ENCODE measurements at regions not wholly inside any gene's neighbourhood (a gene's known extent, or its start where the extent isn't known, plus 50 kb on each side); places are given as distances from the start of the nearest gene placed in this dataset.

DNA sequence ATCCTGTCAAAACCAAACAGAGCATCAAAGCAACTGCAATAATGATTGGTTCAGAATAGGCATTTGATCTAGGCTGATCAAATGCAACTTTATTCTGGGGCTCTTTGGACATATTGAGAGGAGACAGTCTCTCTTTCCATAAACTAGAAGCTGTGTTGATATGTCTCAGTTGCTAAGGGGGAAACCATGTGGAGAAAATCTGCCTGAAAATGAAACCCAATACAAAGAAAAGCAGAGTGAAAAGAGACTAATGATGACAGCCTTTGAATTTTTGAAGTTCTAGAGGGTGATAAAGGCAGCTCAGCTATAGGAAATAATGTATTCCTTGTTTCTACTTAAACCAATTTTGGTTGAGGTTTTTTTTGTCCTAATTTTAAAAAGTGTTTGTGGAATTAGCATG lies 941.8 kb upstream of the POT1 start:
- no peaks in the 10 kb centered on the region for H3K4me1 ChIP-seq (ENCODE audit: low read depth)
- H3K36me3 ChIP-seq (ENCODE audit: low read depth) = no peaks in the 10 kb centered on the region
- ATAC-seq (no peak), DNase-seq (no peak)
- TF ChIP-seq, protein P1, sequence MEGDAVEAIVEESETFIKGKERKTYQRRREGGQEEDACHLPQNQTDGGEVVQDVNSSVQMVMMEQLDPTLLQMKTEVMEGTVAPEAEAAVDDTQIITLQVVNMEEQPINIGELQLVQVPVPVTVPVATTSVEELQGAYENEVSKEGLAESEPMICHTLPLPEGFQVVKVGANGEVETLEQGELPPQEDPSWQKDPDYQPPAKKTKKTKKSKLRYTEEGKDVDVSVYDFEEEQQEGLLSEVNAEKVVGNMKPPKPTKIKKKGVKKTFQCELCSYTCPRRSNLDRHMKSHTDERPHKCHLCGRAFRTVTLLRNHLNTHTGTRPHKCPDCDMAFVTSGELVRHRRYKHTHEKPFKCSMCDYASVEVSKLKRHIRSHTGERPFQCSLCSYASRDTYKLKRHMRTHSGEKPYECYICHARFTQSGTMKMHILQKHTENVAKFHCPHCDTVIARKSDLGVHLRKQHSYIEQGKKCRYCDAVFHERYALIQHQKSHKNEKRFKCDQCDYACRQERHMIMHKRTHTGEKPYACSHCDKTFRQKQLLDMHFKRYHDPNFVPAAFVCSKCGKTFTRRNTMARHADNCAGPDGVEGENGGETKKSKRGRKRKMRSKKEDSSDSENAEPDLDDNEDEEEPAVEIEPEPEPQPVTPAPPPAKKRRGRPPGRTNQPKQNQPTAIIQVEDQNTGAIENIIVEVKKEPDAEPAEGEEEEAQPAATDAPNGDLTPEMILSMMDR (IDR thresholded peaks at IDR 0.05) = no peak
- H3K4me3 ChIP-seq = no peak overlapping the region
- H3K9me3 ChIP-seq = peaks cover 6% of the 10 kb centered on the region
- intact Hi-C loops (cut with DNase I, micrococcal nuclease) = no loop called here

DNA sequence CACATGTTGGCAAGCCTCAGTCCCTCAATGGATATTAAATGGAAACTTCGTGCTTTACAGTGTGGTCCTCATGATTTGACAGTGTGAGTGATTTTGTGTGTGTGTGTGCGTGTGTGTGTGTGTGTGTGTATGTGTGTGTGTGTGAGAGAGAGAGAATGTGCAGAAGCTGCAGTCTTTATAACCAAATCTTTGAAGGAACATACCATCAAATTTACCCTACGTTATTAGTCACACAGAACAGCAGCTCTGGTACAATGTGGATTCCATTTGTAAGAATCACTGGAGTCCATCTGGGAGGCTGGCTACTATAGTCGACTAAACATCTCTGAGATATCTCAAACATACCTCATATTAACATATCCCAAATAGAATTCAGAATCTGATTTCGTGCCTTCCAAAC lies 928.0 kb upstream of the POT1 start:
- H3K9me3 ChIP-seq = no peaks in the 10 kb centered on the region
- intact Hi-C loops (cut with DNase I, micrococcal nuclease) = no loop called here
- H3K4me3 ChIP-seq = no peak overlapping the region
- no peaks in the 10 kb centered on the region for H3K36me3 ChIP-seq (ENCODE audit: low read depth)
- DNase-seq = no peak
- no peaks in the 10 kb centered on the region for H3K4me1 ChIP-seq (ENCODE audit: low read depth)
- TF ChIP-seq, protein P1 (IDR thresholded peaks at IDR 0.05) = no peak
- no peak for ATAC-seq

DNA sequence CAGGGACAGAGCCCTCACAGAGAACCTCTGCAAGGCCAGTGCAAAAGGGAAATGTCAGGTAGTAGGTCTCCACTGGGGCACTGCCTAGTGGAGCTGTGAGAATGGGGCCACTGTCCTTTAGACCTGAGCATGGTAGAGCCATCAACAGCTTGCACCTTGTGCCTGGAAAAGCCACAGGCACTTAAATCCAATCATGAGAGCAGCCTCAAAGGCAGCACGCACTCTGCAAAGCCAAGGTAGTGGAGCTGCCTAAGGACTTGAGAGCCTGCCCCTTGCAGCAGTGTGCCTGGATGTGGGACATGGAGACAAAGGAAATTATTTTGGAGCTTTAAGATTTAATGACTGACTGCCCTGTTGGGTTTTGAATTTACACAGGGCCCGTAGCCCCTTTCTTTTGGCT lies 918.5 kb upstream of the POT1 start:
- H3K4me1 ChIP-seq (ENCODE audit: low read depth) = no peaks in the 10 kb centered on the region
- intact Hi-C loops (cut with DNase I, micrococcal nuclease) = no loop called here
- TF ChIP-seq, protein P1 (IDR thresholded peaks at IDR 0.05) = no peak
- H3K36me3 ChIP-seq (ENCODE audit: low read depth) = no peaks in the 10 kb centered on the region
- H3K4me3 ChIP-seq = no peak overlapping the region
- H3K9me3 ChIP-seq = peaks cover 20% of the 10 kb centered on the region
- no peak for ATAC-seq
- DNase-seq = no peak

DNA sequence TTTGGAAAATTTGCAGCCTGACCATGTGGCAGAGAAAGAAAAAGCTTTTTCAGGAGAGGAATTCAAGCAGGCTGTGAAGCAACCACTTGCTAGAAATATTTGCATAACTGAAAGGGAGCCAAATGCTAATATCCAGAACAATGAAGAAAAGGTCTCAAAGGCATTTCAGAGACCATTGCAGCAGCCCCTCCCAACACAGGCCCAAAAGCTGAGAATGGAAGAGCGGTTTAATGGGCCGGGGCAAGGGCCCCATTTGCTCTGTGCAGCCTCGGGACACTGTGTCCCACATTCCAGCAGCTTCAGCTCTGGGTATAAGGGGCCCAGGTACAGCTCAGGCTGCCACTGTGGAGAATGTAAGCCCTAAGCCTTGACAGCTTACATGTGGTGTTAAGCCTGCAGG lies 918.1 kb upstream of the POT1 start:
- TF ChIP-seq, protein P1 (IDR thresholded peaks at IDR 0.05) = no peak
- intact Hi-C loops (cut with DNase I, micrococcal nuclease) = no loop called here
- Histone ChIP-seq H3K9me3 (peaks cover 20% of the 10 kb centered on the region), H3K4me1 (ENCODE audit: low read depth) (no peaks in the 10 kb centered on the region), H3K36me3 (ENCODE audit: low read depth) (no peaks in the 10 kb centered on the region), H3K4me3 (no peak overlapping the region)
- DNase-seq = no peak
- no peak for ATAC-seq

DNA sequence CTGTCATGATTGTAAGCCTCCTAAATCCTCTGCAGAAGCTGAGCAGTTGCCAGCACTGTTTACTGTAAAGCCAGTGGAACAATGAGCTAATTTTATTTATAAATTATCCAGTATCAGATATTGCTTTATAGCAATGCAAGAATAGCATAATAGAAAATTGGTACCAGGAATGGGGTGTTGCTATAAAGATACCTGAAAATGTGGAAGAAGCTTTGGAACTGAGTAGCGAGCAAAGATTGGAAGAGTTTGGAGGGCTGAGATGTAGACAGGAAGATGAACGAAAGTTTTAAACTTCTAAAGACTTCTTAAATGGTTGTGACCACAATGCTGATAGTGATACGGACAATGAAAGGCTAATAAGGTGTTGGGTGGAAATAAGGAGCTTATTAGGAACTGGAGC lies 917.4 kb upstream of the POT1 start:
- no peaks in the 10 kb centered on the region for H3K36me3 ChIP-seq (ENCODE audit: low read depth)
- no peaks in the 10 kb centered on the region for H3K4me1 ChIP-seq (ENCODE audit: low read depth)
- no peak for ATAC-seq
- intact Hi-C loops (cut with DNase I, micrococcal nuclease) = no loop called here
- no peak overlapping the region for H3K4me3 ChIP-seq
- no peak for DNase-seq
- H3K9me3 ChIP-seq = peaks cover 22% of the 10 kb centered on the region
- TF ChIP-seq, protein P1 (IDR thresholded peaks at IDR 0.05) = no peak

DNA sequence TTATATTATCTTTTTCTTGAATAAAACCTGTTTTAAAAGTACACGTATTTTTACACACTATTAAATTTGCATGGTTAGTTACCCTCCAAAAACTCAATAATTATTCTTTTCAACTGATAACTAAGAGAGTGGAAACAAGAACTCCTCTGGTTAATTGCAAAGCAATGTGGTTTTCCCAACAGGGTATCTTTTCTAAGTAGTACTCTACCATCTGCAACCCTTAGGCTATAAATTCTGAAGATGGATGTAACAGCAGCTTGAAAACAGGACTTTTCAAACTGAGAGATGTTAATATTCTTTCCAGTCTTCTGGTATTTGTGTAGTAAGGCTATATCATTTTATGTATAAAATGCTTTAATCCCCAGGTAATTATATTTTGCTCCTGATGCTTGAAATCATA lies 916.1 kb upstream of the POT1 start:
- H3K4me3 ChIP-seq = no peak overlapping the region
- ATAC-seq (no peak), DNase-seq (no peak)
- no peaks in the 10 kb centered on the region for H3K36me3 ChIP-seq (ENCODE audit: low read depth)
- intact Hi-C loops (cut with DNase I, micrococcal nuclease) = no loop called here
- no peaks in the 10 kb centered on the region for H3K4me1 ChIP-seq (ENCODE audit: low read depth)
- H3K9me3 ChIP-seq = peaks cover 31% of the 10 kb centered on the region
- TF ChIP-seq, protein P1 (IDR thresholded peaks at IDR 0.05) = no peak

All from mucosa of descending colon (tissue), 3 donors.